GM12892 (cell line): ENCODE measurements at regions not wholly inside any gene's neighbourhood (a gene's known extent, or its start where the extent isn't known, plus 50 kb on each side); places are given as distances from the start of the nearest gene placed in this dataset.

Experiments
- POLR2A ChIP-seq: IDR thresholded peaks from 2 replicates; pipeline ENCODE4 v1.6.1; 2011; ENCODE audit warnings: low read depth, low read length, control low read depth
- POLR2AphosphoS5 ChIP-seq: IDR thresholded peaks from 2 replicates; pipeline ENCODE4 v1.6.1; 2011; ENCODE audit warnings: low read depth, low read length, control low read depth

DNA sequence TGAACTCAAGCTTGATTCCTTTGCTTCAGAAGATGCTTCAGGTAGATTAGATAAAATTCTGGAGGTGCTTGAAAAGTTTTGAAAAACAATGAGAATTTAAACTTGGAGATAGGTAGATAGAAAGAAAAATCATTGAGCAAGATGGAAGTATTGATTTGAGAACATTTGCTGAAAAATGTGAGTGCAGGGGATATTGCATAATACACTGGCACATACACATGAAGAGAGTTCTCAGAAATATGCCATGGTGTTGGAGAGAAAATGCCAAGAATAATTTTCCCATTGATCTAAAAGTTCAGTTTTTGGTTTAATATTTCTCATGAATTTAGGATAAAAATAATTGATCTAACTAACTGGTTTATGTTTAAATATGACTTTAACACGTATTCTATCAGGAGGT is 107.2 kb upstream of the GBE1 start:
- TF ChIP-seq POLR2AphosphoS5 (no peak), POLR2A (no peak)
